ENCODE measurements at regions not wholly inside any gene's neighbourhood (a gene's known extent, or its start where the extent isn't known, plus 50 kb on each side); places are given as distances from the start of the nearest gene placed in this dataset.
A peak's percentile ranks its signal among the peaks of the same experiment; 100 is the strongest.
"Not testable (repeated sequence)": the region's sequence is repeated elsewhere in the genome, so short reads cannot be mapped to it uniquely, and the experiment has no call there.

DNA sequence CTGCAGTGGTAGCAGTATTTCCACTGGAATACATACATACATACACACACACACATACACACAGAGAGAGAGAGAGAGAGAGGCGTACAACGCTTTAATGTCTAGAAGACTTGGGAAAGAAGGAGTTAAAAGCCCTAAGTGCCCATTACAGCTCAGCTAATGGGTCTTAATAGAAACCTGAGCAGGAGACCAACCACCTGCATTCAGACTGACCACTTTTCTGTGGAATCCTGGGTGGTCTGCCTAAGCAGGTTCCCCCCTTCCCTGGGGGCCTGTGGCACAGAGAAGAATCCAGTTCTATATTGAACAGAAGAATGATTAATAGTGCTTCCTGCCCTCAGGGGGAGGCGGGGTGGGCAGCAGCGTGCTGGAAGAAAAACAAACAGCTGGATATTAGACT is 312.4 kb upstream of the PRKD1 start:
- DNase-seq (ENCODE audit: low read depth in 4 of 6, low spot score in 6 of 6): peak in 1 of 6 donors; percentile 15

DNA sequence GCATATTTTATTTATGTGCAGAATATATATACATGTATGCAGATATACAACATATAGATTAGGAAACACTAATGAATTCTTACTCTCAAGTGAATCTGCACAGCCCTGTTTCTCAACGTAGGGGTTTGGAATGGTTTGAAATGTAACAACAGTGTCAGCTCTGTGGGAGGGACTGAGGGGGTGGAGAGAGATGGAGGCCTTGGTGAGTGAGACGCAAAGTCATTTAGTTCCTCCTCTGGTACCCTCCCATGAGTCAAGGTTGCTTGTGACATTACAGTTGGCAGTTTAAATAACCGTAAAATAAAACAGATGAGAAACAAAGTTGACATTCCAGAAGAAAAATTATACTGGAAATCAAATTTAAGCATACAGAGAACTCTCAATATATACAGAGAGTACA is 313.0 kb upstream of the PRKD1 start:
- 0% methylated on average over 1 of the region's 3 CpGs for WGBS (ENCODE audit: insufficient coverage)
- DNase-seq (ENCODE audit: low read depth in 4 of 6, low spot score in 6 of 6): no peak
- H3K4me3 ChIP-seq (ENCODE audit: low read depth, low read length): no peak overlapping the region
- no peaks in the 10 kb centered on the region for H3K4me1 ChIP-seq (ENCODE audit: control insufficient read depth, insufficient read depth, low read length)
- H3K9me3 ChIP-seq (ENCODE audit: control insufficient read depth, insufficient read depth, low read length): no peaks in the 10 kb centered on the region
- no peak overlapping the region for H3K27ac ChIP-seq (ENCODE audit: low read depth, low read length)
- H3K36me3 ChIP-seq (ENCODE audit: control insufficient read depth, insufficient read depth, low read length): no peaks in the 10 kb centered on the region
- H3K27me3 ChIP-seq (ENCODE audit: control insufficient read depth, insufficient read depth, low read length): no peaks in the 10 kb centered on the region

More for the DNA sequence above, 312.4 kb upstream of the PRKD1 start:
- Histone ChIP-seq H3K4me1 (ENCODE audit: control insufficient read depth, insufficient read depth, low read length) (no peaks in the 10 kb centered on the region), H3K4me3 (ENCODE audit: low read depth, low read length) (no peak overlapping the region), H3K36me3 (ENCODE audit: control insufficient read depth, insufficient read depth, low read length) (no peaks in the 10 kb centered on the region), H3K9me3 (ENCODE audit: control insufficient read depth, insufficient read depth, low read length) (no peaks in the 10 kb centered on the region), H3K27me3 (ENCODE audit: control insufficient read depth, insufficient read depth, low read length) (no peaks in the 10 kb centered on the region), H3K27ac (ENCODE audit: low read depth, low read length) (no peak overlapping the region)
- no CpG with 5 or more reads among the region's 4 CpGs for WGBS (ENCODE audit: insufficient coverage)

DNA sequence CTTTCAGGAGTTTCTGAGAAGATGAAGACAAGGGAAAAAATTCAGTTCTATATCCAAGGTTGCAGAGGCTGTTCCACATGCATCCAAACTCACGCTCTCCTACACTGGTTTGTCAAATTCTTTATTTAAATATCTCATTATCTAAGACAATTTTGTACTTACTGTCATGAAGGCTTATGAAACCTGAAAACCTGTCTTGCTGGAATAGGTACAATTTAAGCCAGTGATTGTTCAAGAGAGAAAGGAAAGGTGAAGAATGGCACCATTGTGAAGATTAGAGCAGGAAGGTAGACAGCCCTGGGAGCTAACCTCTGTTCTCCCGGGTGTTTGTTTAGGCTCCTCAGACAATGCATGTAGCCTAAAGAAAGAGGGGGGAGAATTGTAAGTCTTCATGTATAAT is 315.1 kb upstream of the PRKD1 start:
- Histone ChIP-seq H3K9me3 (ENCODE audit: control insufficient read depth, insufficient read depth, low read length) (no peaks in the 10 kb centered on the region), H3K4me3 (ENCODE audit: low read depth, low read length) (no peak overlapping the region), H3K4me1 (ENCODE audit: control insufficient read depth, insufficient read depth, low read length) (no peaks in the 10 kb centered on the region), H3K27me3 (ENCODE audit: control insufficient read depth, insufficient read depth, low read length) (no peaks in the 10 kb centered on the region), H3K27ac (ENCODE audit: low read depth, low read length) (no peak overlapping the region), H3K36me3 (ENCODE audit: control insufficient read depth, insufficient read depth, low read length) (no peaks in the 10 kb centered on the region)
- DNase-seq (ENCODE audit: low read depth in 4 of 6, low spot score in 6 of 6): peak in 1 of 6 donors; percentile 24
- WGBS (ENCODE audit: insufficient coverage): 10% methylated on average over 1 of the region's 2 CpGs

DNA sequence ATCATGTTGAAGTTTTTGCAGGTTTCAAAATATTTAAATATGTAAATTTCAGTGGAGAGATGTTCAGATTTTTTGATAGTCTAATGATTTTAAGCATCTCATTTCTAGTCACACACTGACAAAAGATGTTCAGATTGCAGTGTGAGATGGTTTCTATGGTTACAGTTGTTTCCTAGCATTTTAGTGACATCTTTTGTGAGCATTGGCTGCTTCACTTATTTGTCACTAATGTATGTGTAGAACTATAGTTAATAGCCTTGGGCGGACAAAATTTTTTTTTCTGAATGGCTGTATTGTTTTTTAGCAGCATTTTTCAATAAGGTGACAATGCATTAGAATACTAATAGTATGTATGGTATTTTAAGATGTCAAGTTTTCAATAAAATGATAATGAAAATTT is 315.6 kb upstream of the PRKD1 start:
- no CpG with 5 or more reads among the region's 1 CpG for WGBS (ENCODE audit: insufficient coverage)
- H3K27ac ChIP-seq (ENCODE audit: low read depth, low read length): no peak overlapping the region
- H3K4me3 ChIP-seq (ENCODE audit: low read depth, low read length): no peak overlapping the region
- H3K36me3 ChIP-seq (ENCODE audit: control insufficient read depth, insufficient read depth, low read length): no peaks in the 10 kb centered on the region
- no peaks in the 10 kb centered on the region for H3K9me3 ChIP-seq (ENCODE audit: control insufficient read depth, insufficient read depth, low read length)
- peak in 4 of 6 donors; percentile 31 to 93 (median 60) for DNase-seq (ENCODE audit: low read depth in 4 of 6, low spot score in 6 of 6)
- H3K4me1 ChIP-seq (ENCODE audit: control insufficient read depth, insufficient read depth, low read length): no peaks in the 10 kb centered on the region
- H3K27me3 ChIP-seq (ENCODE audit: control insufficient read depth, insufficient read depth, low read length): no peaks in the 10 kb centered on the region

DNA sequence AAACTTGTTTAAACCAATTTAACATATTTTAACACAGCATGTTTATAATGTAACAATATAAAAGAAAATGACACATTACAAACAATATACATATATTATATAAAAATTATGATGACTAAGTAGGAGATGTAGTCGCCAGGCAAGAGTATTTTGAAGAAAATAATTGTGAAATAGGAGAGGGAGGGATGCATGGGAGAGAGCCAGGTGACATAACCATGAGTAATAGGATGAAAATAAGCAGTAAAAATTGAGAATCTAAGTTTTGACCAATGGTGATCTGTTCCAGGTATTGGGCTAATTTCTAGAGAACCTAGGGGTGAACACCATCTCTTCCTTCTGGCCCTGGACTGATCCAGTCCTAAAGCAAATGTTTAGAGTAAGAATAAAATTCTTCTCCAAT is 315.2 kb upstream of the G2E3 start:
- 0% methylated on average over 1 of the region's 1 CpG for WGBS (ENCODE audit: insufficient coverage)
- no peaks in the 10 kb centered on the region for H3K9me3 ChIP-seq (ENCODE audit: control insufficient read depth, insufficient read depth, low read length)
- DNase-seq (ENCODE audit: low read depth in 4 of 6, low spot score in 6 of 6): no peak
- H3K4me3 ChIP-seq (ENCODE audit: low read depth, low read length): no peak overlapping the region
- H3K27ac ChIP-seq (ENCODE audit: low read depth, low read length): no peak overlapping the region
- H3K27me3 ChIP-seq (ENCODE audit: control insufficient read depth, insufficient read depth, low read length): no peaks in the 10 kb centered on the region
- no peaks in the 10 kb centered on the region for H3K36me3 ChIP-seq (ENCODE audit: control insufficient read depth, insufficient read depth, low read length)
- no peaks in the 10 kb centered on the region for H3K4me1 ChIP-seq (ENCODE audit: control insufficient read depth, insufficient read depth, low read length)

DNA sequence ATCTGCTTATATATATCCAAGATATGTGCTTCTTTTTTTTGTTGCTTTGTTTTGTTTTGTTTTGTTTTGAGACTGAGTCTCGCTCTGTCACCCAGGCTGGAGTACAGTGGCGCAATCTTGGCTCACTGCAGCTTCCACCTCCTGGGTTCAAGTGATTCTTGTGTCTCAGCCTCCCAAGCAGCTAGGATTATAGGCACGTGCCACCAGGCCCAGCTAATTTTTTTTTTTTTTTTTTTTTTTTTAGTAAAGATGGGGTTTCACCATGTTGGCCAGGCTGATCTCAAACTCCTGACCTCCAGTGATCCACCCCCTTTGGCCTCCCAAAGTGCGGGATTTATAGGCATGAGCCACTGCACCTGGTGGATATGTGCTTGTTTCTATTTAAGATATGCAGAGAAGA is 314.6 kb upstream of the G2E3 start:
- H3K36me3 ChIP-seq (ENCODE audit: control insufficient read depth, insufficient read depth, low read length); H3K4me1 ChIP-seq (ENCODE audit: control insufficient read depth, insufficient read depth, low read length); H3K9me3 ChIP-seq (ENCODE audit: control insufficient read depth, insufficient read depth, low read length); DNase-seq (ENCODE audit: low read depth in 4 of 6, low spot score in 6 of 6); H3K4me3 ChIP-seq (ENCODE audit: low read depth, low read length); H3K27ac ChIP-seq (ENCODE audit: low read depth, low read length); H3K27me3 ChIP-seq (ENCODE audit: control insufficient read depth, insufficient read depth, low read length): not testable (repeated sequence)
- WGBS (ENCODE audit: insufficient coverage): 80% methylated on average over 1 of the region's 4 CpGs

DNA sequence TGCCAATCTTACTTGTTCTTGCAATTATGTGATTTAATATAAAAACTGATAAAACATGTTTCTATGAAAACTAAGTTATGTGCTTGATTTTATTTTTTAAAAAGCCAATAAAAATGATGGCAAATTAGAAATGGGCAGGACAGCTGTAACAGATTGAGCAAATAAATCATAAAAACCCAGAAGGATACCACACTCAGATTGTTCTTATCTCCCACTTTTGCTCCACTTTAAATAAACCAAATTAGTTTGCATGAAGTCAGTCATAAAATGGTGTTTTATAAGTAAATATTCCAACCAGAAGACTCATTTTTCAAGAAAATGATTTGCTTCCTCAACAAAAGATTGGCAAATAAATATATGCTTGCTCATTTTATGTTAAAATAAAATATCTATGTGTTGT is 307.9 kb upstream of the G2E3 start:
- Histone ChIP-seq H3K9me3 (ENCODE audit: control insufficient read depth, insufficient read depth, low read length) (no peaks in the 10 kb centered on the region), H3K4me3 (ENCODE audit: low read depth, low read length) (no peak overlapping the region), H3K36me3 (ENCODE audit: control insufficient read depth, insufficient read depth, low read length) (no peaks in the 10 kb centered on the region), H3K27me3 (ENCODE audit: control insufficient read depth, insufficient read depth, low read length) (no peaks in the 10 kb centered on the region), H3K27ac (ENCODE audit: low read depth, low read length) (no peak overlapping the region), H3K4me1 (ENCODE audit: control insufficient read depth, insufficient read depth, low read length) (no peaks in the 10 kb centered on the region)
- DNase-seq (ENCODE audit: low read depth in 4 of 6, low spot score in 6 of 6): no peak

DNA sequence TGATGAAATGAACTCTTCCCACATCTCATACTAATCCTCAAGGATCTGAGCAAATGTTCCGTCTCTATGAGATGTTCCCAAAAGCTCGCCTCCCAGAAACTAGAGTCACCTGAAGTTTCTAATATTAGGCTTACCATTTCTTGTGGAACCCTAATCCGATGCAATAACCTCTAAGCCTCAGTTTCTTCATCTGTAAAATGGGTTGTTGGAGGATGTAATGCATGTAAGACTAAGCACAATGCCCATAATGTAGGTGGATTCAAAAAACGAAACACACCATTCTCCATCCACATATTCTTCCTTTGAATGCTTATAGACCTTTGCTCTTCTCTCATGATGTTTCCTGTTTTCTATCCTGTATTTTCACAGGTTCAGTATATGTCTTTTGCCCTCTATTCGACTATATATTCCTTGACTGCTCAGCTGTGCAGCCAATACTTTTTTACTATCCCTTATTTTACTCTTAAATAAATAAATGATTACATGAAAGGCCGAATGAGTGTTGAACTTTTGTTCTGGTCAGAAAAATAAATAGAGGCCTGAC is 307.3 kb upstream of the G2E3 start:
- DNase-seq (ENCODE audit: low read depth in 4 of 6, low spot score in 6 of 6): no peak
- WGBS (ENCODE audit: insufficient coverage): 100% methylated on average over 1 of the region's 6 CpGs
- Histone ChIP-seq H3K36me3 (ENCODE audit: control insufficient read depth, insufficient read depth, low read length) (no peaks in the 10 kb centered on the region), H3K27me3 (ENCODE audit: control insufficient read depth, insufficient read depth, low read length) (no peaks in the 10 kb centered on the region), H3K4me3 (ENCODE audit: low read depth, low read length) (no peak overlapping the region), H3K9me3 (ENCODE audit: control insufficient read depth, insufficient read depth, low read length) (no peaks in the 10 kb centered on the region), H3K27ac (ENCODE audit: low read depth, low read length) (no peak overlapping the region), H3K4me1 (ENCODE audit: control insufficient read depth, insufficient read depth, low read length) (no peaks in the 10 kb centered on the region)

DNA sequence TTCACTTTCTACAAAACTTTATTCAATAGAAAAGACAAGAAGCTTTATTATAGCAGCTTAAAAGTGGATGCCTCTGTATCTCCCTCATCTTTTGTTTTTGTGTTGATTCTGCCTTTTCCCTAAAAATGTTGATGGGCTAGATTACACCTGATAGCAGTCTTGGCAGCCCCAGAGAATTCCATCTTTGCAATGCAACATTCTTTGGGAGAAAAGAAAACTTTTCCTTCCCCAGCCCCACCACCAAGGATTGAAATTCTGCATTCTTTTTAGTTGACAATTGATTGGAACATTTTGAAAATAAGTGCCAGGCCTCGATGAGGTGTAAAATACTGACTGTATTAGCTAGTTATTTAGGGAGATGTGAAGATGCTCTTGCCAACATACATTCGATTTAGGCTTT is 306.8 kb upstream of the G2E3 start:
- 60% methylated on average over 1 of the region's 2 CpGs for WGBS (ENCODE audit: insufficient coverage)
- H3K4me1 ChIP-seq (ENCODE audit: control insufficient read depth, insufficient read depth, low read length): no peaks in the 10 kb centered on the region
- no peak overlapping the region for H3K27ac ChIP-seq (ENCODE audit: low read depth, low read length)
- no peak overlapping the region for H3K4me3 ChIP-seq (ENCODE audit: low read depth, low read length)
- H3K27me3 ChIP-seq (ENCODE audit: control insufficient read depth, insufficient read depth, low read length): no peaks in the 10 kb centered on the region
- no peaks in the 10 kb centered on the region for H3K36me3 ChIP-seq (ENCODE audit: control insufficient read depth, insufficient read depth, low read length)
- DNase-seq (ENCODE audit: low read depth in 4 of 6, low spot score in 6 of 6): no peak
- no peaks in the 10 kb centered on the region for H3K9me3 ChIP-seq (ENCODE audit: control insufficient read depth, insufficient read depth, low read length)

DNA sequence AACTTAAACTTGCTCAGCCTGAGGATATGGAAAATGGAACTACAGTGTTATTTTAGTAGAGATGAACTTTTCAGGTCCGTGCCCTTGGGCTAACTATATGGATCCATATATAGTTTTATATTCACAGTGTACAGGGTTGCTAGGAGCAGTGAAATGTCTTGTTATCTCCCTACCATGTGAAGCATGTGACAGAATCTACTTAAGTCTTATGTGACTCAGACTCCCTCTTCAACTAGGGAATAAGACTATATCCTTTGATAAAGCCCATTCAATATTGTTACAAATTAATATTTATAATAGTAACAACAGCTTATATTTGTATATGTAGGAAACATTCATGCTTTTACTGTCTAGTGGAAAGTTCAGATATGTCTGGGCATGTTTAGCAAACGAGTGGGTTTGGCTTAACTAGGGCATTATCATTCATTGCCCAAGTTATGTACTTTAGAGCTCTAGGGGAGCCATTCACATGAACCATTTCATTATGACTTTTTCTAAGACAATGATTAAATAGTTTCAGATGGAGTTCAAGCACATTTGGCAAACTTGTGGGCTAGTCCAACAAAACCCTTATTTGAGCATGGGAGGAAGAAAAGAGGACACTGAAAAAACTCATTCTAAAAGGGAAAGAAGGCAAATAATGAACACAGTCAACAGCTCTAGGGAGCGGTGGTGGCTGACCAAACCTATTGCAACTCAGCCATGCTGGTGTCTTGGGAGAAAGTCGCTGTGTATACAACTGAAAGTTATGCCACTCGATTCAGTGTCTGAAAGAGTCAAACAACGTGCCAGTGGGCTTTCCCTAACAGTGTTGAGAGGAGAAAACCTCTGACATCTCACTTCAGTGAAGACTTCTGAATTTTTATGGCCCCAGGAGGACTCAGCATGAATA is 305.9 kb upstream of the G2E3 start:
- DNase-seq (ENCODE audit: low read depth in 4 of 6, low spot score in 6 of 6): no peak
- no peaks in the 10 kb centered on the region for H3K4me1 ChIP-seq (ENCODE audit: control insufficient read depth, insufficient read depth, low read length)
- WGBS (ENCODE audit: insufficient coverage): 63% methylated on average over 4 of the region's 6 CpGs
- H3K27ac ChIP-seq (ENCODE audit: low read depth, low read length): no peak overlapping the region
- H3K4me3 ChIP-seq (ENCODE audit: low read depth, low read length): no peak overlapping the region
- H3K36me3 ChIP-seq (ENCODE audit: control insufficient read depth, insufficient read depth, low read length): no peaks in the 10 kb centered on the region
- H3K9me3 ChIP-seq (ENCODE audit: control insufficient read depth, insufficient read depth, low read length): no peaks in the 10 kb centered on the region
- H3K27me3 ChIP-seq (ENCODE audit: control insufficient read depth, insufficient read depth, low read length): no peaks in the 10 kb centered on the region

Measured in spinal cord (tissue), 9 donors.